ENCODE measurements at regions not wholly inside any gene's neighbourhood (a gene's known extent, or its start where the extent isn't known, plus 50 kb on each side); places are given as distances from the start of the nearest gene placed in this dataset.

GRCh38 chr12:46553266-46553665, 180.7 kb upstream of the SLC38A2 start (continued):
- TF ChIP-seq EZH2 (IDR thresholded peaks at IDR 0.05; ENCODE audit: low read depth, low read length, severe bottlenecking) (no peak), POLR2A (IDR thresholded peaks at IDR 0.05; ENCODE audit: control extremely low read depth in 1 of 2, low read depth in 2 of 2, low read length in 2 of 2) (no peak), SIRT6 (IDR thresholded peaks at IDR 0.05; ENCODE audit: low read length) (no peak), RNF2 (IDR thresholded peaks at IDR 0.05; ENCODE audit: borderline replicate concordance, low read depth, low read length, missing control alignments, poor library complexity, severe bottlenecking) (no peak), SAP30 (IDR thresholded peaks at IDR 0.05; ENCODE audit: insufficient read depth, insufficient replicate concordance, low read length) (no peak), YY1 (IDR thresholded peaks at IDR 0.05; ENCODE audit: low read depth, low read length) (no peak), EGR1 (IDR thresholded peaks at IDR 0.05; ENCODE audit: borderline replicate concordance, low read depth, low read length) (no peak), TAF1 (IDR thresholded peaks at IDR 0.05; ENCODE audit: low read depth, low read length) (no peak), CTCF (IDR thresholded peaks at IDR 0.05; ENCODE audit: control extremely low read depth in 1 of 3, insufficient read depth in 1 of 3, low read depth in 1 of 3, low read length in 3 of 3) (no peak), RBBP5 (IDR thresholded peaks at IDR 0.05; ENCODE audit: borderline replicate concordance, low read depth, low read length) (no peak), CBX5 (IDR thresholded peaks at IDR 0.05; ENCODE audit: low read depth, low read length) (no peak), ZNF274 (IDR thresholded peaks at IDR 0.05; ENCODE audit: borderline replicate concordance, extremely low read depth, low read length) (no peak), TEAD4 (IDR thresholded peaks at IDR 0.05; ENCODE audit: low read depth, low read length) (no peak), GABPA (IDR thresholded peaks at IDR 0.05; ENCODE audit: borderline replicate concordance, insufficient read depth, low read length) (no peak)
